ENCODE measurements at regions not wholly inside any gene's neighbourhood (a gene's known extent, or its start where the extent isn't known, plus 50 kb on each side); places are given as distances from the start of the nearest gene placed in this dataset.

DNA sequence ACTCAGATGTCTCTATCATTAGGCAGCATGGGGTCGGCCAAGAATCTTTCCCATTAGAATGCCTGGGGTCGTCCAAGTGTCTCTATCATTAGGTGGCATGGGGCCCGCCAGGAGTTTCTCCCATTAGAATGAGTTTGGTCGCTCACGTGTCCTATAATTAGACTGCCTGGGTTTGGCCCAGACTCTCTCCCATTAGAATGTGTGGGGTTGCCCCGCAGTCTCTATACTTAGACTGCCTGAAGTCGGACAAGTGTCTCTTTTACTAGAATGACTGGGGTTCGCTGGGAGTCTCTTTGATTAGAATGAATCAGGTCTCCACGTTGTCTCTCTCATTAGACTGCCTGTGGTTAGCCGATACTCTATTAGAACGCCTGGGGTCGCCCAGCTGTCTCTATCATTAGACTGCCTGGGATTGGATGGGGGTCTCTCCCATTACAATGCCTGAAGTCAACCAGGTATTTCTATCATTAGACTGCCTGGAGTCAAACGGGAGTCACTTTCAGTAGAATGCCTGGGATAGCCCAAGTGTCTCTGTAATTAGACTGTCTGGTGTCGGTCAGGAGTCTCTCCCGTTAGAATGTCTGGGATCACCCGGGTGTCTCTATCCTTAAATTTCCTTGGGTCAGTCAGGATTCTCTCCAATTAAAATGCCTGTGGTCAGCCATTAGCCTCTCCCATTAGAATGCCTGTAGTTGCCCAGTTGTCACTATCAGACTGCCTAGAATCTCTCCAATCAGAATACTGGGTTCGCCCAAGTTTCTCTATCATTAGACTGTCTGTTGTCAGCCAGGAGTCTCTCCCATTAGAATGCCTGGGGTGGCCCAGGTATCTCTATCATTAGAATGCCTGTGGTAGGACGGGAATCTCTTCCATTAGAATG, 1454.1 kb downstream of the UQCRFS1 start:
- H3K9me3 ChIP-seq (replicated peaks; ENCODE audit: control insufficient read depth, insufficient read depth, low read length), result no peaks in the 10 kb centered on the region
- H3K9ac ChIP-seq (replicated peaks; ENCODE audit: extremely low read depth, insufficient read depth, low read length), result no peak overlapping the region
- dilution Hi-C loops (cut with MboI; ENCODE audit: extremely low pct_ligation_motif_present, low sequenced_read_pairs), result no loop called here
- FAIRE-seq (no peak), DNase-seq (ENCODE audit: low read depth, low spot score) (no peak)
- no peaks in the 10 kb centered on the region for H3K9me1 ChIP-seq (replicated peaks; ENCODE audit: control insufficient read depth, extremely low read depth, insufficient read depth, low read length)
- intact Hi-C loops (cut with micrococcal nuclease), result no loop called here
- BruUV-seq (replicated peaks), result no TSS peak
- no peaks in the 10 kb centered on the region for H4K20me1 ChIP-seq (replicated peaks; ENCODE audit: control insufficient read depth, extremely low read depth, insufficient read depth, low read length)
- no peak overlapping the region for H3K27ac ChIP-seq (ENCODE audit: insufficient read depth, low read depth, low read length)
- ChIA-PET POLR2A (no interaction called here), CTCF (no interaction called here)
- H2AFZ ChIP-seq (ENCODE audit: low read depth, low read length), result no peak overlapping the region
- H3K4me1 ChIP-seq (ENCODE audit: control insufficient read depth, extremely low read depth, insufficient read depth, low read length), result no peaks in the 10 kb centered on the region
- TF ChIP-seq POLR2AphosphoS5 (IDR thresholded peaks at IDR 0.05; ENCODE audit: insufficient read depth, low read depth, low read length), result no peak
- no peak for TF ChIP-seq JUN (IDR thresholded peaks at IDR 0.05; ENCODE audit: borderline replicate concordance, insufficient read depth, insufficient read length, low read depth)
- no peaks in the 10 kb centered on the region for H3K27me3 ChIP-seq (ENCODE audit: control insufficient read depth in 2 of 2, insufficient read depth in 2 of 2, low read length in 2 of 2)
- H3K36me3 ChIP-seq (ENCODE audit: control insufficient read depth in 2 of 2, extremely low read depth in 1 of 2, insufficient read depth in 2 of 2, low read length in 2 of 2), result no peaks in the 10 kb centered on the region
- H3K4me2 ChIP-seq (ENCODE audit: insufficient read depth, low read length), result no peak overlapping the region
- H3K79me2 ChIP-seq (ENCODE audit: control insufficient read depth, insufficient read depth, low read length), result no peaks in the 10 kb centered on the region
- no peak overlapping the region for H3K4me3 ChIP-seq (replicated peaks in 1 of 3; ENCODE audit: insufficient read depth in 1 of 3, low read depth in 1 of 3, low read length in 3 of 3)

DNA sequence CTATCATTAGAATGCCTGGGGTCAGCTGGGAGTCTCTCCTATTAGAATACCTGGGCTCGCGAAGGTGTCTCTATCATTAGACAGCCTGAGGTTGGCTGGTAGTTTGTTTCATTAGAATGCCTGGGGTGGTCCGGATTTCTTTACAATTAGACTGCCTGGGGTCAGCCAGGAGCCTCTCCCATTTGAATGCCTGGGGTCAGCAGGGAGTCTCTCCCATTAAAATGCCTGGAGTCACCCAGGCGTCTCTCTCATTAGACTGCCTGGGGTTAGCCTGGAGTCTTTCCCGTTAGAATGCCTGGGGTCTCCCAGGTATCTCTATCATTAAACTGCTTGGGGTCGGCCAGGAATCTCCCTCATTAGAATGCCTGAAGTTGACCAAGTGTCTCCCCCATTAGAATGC, 1458.3 kb downstream of the UQCRFS1 start:
- no peak overlapping the region for H2AFZ ChIP-seq (ENCODE audit: low read depth, low read length)
- FAIRE-seq (no peak), DNase-seq (ENCODE audit: low read depth, low spot score) (no peak)
- no peaks in the 10 kb centered on the region for H3K79me2 ChIP-seq (ENCODE audit: control insufficient read depth, insufficient read depth, low read length)
- H3K9me1 ChIP-seq (replicated peaks; ENCODE audit: control insufficient read depth, extremely low read depth, insufficient read depth, low read length), result no peaks in the 10 kb centered on the region
- peaks cover 1% of the 10 kb centered on the region for H3K9me3 ChIP-seq (replicated peaks; ENCODE audit: control insufficient read depth, insufficient read depth, low read length)
- POLR2A ChIA-PET, result no interaction called here
- H3K36me3 ChIP-seq (ENCODE audit: control insufficient read depth in 2 of 2, extremely low read depth in 1 of 2, insufficient read depth in 2 of 2, low read length in 2 of 2), result no peaks in the 10 kb centered on the region
- no peaks in the 10 kb centered on the region for H3K27me3 ChIP-seq (ENCODE audit: control insufficient read depth in 2 of 2, insufficient read depth in 2 of 2, low read length in 2 of 2)
- CTCF ChIA-PET, result no interaction called here
- H3K27ac ChIP-seq (ENCODE audit: insufficient read depth, low read depth, low read length), result no peak overlapping the region
- H3K4me1 ChIP-seq (ENCODE audit: control insufficient read depth, extremely low read depth, insufficient read depth, low read length), result no peaks in the 10 kb centered on the region
- no peak overlapping the region for H3K4me2 ChIP-seq (ENCODE audit: insufficient read depth, low read length)
- H3K4me3 ChIP-seq (replicated peaks in 1 of 3; ENCODE audit: insufficient read depth in 1 of 3, low read depth in 1 of 3, low read length in 3 of 3), result no peak overlapping the region
- no peak for TF ChIP-seq GATA2 (IDR thresholded peaks at IDR 0.05; ENCODE audit: insufficient read depth, insufficient read length, low read depth, low read length)
- TF ChIP-seq, protein P1, sequence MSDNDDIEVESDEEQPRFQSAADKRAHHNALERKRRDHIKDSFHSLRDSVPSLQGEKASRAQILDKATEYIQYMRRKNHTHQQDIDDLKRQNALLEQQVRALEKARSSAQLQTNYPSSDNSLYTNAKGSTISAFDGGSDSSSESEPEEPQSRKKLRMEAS (IDR thresholded peaks at IDR 0.05; ENCODE audit: insufficient read depth, insufficient read length), result no peak
- no peak for TF ChIP-seq POLR2A (IDR thresholded peaks at IDR 0.05; ENCODE audit: low read depth, low read length)
- TF ChIP-seq EZH2 (IDR thresholded peaks at IDR 0.05; ENCODE audit: borderline replicate concordance, low read depth, low read length, severe bottlenecking), result no peak
- dilution Hi-C loops (cut with MboI; ENCODE audit: extremely low pct_ligation_motif_present, low sequenced_read_pairs), result no loop called here
- intact Hi-C loops (cut with micrococcal nuclease), result no loop called here
- BruUV-seq (replicated peaks), result no TSS peak
- no peaks in the 10 kb centered on the region for H4K20me1 ChIP-seq (replicated peaks; ENCODE audit: control insufficient read depth, extremely low read depth, insufficient read depth, low read length)
- H3K9ac ChIP-seq (replicated peaks; ENCODE audit: extremely low read depth, insufficient read depth, low read length), result no peak overlapping the region

Data from endothelial cell of umbilical vein (primary cell).